HG03103 (cell line): ENCODE measurements at regions not wholly inside any gene's neighbourhood (a gene's known extent, or its start where the extent isn't known, plus 50 kb on each side); places are given as distances from the start of the nearest gene placed in this dataset.

Experiments
- ATAC-seq: cut with Tn5 transposase; IDR thresholded peaks from one replicate; pipeline ENCODE4 v1.9.1; 2021; ENCODE audit warnings: low read depth; ENCODE audit not compliant: unreplicated experiment

DNA sequence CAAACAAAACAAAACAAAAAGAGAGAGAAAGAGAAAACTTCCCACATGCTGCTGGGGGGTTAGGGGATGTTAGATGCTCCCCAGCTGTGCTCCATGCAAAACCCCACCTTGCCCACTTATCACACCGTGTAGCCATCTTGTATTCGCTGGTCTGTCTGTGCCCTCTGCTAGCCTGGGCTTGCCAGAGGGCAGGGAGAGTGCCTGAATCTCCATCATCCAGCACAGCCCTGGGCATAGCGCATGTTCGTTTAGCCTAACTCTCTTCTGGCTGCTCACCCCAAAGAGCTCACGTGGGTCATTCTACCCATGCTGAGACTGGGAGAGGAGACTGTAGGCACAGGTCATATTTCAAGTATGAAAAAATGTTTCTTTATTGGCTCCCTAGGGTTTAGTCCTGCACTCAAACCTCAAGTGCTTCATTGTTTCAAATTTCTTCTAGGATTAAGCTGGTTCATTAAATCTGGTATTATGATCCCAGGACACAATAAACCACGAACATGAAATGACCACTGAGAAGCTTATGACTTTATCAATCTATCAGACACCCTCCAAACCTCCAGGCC, 100.5 kb downstream of the KCNF1 start:
- no peak for ATAC-seq

DNA sequence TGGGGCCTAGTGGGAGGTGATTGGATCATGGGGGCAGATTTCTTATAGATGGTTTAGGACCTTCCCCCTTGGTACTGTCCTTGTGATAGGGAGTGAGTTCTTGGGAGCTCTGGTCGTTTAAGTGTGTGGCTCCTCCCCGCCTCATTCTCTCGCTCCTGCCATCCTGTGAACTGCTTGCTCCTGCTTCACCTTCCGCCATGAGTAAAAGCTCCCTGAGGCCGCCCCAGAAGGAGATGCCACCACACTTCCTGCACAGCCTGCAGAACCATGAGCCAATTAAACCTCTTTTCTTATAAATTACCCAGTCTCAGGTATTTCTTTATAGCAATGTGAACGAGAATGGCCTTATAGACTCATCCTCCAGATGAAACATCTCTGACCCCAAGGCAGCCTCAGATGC, 101.5 kb downstream of the KCNF1 start:
- no peak for ATAC-seq

GRCh38 chr2:11014026-11014425, 102.3 kb downstream of the KCNF1 start:
- ATAC-seq: no peak

DNA sequence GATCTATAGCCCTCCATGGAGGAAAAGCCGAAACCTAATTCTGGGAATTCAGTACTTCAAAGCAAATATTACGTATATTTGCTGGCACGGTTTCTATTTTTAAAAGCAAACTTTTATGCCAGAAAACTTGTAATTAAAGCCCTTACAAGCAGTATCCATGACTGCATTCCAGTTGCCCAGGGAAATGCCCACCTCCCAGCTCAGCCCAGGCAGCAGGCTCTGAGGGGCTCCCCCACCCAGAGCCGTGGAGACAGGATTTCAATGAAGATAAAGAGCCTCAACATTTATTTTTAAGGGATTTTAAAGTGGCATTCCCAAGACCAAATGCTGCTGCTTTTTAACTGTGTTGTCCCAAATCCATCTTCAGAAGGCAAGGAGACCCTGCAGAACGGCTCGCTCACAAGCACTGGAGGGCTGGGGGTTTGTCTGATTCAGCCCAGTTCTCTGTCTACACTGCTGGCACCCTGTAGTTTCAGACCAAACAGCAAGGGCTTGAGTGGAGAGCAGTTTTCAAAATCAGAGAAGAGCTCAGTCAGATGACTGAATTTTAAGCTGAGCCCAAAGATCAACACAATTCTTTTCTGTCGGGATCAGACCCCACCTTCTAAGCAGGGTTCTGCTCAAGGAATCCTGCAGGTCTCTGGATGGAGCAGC, 105.1 kb downstream of the KCNF1 start:
- no peak for ATAC-seq

DNA sequence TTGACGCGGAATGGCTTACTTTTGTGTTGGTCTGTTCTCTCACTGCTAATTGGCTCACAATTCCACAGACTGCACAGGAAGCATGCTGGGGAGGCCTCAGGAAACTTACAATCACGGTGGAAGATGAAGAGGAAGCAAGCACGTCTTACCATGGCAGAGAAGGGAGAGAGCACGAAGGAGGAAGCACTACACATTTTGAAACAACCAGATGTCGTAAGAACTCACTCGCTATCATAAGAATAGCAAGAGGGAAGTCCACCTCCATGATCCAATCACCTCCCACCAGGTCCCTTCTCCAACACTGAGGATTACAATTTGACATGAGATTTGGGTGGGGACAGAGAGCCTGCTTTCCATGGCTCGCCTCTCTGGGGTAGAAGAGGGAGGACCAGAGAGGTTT, 106.2 kb downstream of the KCNF1 start:
- ATAC-seq: no peak

DNA sequence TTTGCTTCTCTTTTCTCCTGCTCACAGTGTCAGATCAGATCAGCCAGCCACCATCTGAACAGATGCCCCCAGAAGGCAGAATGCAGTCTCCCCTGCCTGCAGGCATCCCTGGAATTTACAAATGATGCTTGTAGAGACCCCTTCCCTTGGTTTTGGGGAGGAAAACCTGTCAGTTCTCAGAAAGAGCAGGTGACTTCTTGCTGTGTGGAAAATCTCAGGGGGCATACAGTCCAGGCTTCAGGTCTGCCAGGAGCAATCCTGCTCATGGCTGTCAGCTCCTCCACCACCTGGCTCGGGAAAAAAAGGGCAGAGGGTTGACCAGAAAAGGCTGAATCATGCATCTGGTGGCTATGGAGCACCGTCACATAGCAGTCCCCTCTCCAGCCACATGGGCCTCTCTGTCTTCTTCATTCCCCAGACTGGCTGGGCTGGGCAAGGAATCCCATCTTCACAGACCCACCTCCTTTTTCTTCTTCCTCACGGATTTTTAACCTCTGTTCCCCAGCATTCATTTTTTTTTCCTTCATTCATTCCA, 107.0 kb downstream of the KCNF1 start:
- ATAC-seq: no peak

DNA sequence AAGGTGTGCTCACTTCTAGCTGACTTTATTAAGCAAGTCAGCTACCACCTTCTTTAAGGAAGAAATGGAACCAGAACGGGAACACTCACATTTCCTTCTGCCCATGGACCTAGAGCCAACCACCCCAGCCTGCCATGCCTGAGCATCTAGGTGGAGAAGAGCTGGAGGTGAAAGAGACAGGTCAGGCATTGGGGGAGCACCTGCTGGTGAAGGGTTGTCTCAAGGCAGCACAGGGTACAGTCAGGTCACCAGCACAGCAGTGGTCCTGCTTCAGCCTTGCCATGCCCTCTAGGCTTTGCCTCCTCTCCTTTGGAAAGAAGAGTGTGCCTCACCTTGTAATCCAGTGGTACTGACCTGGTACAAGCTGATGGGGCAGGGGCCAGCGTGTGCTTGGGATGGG, 107.9 kb downstream of the KCNF1 start:
- ATAC-seq: no peak

GRCh38 chr2:11022064-11022463, 110.3 kb downstream of the KCNF1 start:
- no peak for ATAC-seq

DNA sequence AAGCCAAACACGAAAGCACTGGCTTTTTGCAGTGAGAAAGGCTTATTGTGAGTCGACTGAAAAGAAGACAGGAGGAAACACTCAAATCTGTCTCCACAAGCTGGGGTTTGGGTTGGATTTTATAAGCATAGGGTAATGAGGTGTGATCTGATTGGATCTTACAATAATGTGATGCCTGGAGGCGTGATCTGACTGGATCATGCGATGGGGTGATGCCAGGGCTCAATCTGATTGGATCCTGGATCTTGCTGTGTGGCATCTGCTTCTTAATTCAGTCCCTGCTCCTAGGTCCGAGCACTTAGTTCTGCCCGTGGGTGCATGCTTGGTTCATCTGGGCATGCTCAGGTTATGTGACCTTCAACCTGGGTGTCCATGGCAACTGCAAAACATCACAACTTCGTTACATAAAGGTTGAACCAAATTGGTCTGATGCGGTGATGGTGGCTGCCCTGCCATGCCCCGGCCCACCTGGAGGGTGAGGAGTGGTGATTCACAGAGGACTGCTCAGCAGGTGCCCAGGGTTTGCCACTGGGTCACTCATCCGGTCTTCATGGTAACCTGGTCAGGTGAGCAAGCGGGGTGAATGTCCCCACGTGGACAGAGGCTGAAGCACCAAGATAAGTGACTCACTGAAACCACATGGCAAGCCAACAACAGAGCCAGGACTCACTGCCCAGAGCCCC, 111.0 kb downstream of the KCNF1 start:
- no peak for ATAC-seq

DNA sequence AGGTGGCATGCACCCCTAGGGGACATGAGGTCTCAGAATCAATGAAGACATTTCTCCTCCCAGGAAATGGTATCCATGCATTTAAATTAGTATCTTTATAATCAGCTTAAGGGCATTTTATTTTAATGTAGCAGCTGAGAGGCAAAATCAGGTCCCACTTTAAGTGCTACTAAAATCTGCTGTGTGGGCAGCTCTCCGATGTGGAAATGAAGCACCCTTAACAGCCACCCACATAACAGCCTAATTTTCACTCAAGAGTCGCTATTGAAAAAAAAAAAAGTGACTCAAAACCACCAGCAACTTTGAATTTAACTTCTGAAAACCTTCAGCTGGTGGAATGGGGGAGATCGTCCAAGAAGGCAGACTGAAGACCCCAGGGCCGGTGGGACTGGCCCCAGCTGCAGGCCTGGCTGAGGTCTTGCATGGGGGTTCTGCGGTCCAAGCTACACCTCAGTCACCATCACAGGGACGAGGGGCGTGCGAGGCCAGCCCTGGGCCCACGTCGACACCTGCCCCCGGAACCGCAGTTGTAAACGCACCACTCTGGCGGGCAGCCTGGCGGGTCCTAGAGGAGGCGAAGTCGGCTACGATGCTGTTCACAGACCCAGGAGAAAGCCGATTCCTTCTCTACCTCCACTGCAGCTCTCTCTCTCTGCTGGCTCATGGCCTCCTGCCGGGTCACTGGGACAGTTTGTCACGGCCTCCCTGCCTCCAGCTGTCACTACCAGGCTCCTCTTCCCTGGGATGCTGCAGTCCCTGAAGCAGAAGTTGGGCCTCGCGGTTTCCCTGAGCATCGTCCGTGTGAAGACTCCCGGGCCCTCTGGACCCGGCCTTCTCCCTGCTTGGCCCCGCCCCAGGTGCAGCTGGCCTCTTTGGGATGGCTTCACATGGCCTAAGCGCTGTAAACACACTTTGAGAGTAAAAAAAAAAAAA, 111.9 kb downstream of the KCNF1 start:
- no peak for ATAC-seq

DNA sequence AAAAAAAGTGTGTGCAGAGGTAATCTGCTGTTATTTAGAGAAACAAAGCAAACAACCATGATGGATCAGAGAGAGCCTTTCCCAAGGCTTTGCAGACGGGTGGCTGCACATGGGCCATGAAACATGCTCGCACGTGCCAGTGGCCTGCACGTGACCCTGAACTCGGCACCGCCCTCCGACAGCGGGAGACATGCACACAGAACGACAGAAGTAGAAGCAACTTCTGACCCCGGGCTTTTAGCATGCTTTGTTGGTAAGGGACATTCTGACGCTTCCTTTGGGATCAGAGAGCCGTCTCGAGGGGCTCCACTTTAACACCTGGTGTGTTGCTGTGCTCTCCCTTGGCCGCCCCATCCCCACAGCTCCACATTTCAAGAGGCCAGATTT, 112.5 kb downstream of the KCNF1 start:
- ATAC-seq: no peak

GRCh38 chr2:11024687-11025086, 113.0 kb downstream of the KCNF1 start:
- ATAC-seq: no peak

GRCh38 chr2:11026286-11026921, 114.7 kb downstream of the KCNF1 start:
- no peak for ATAC-seq

GRCh38 chr2:11027195-11027594, 115.5 kb downstream of the KCNF1 start:
- no peak for ATAC-seq

- no peak for ATAC-seq
Measured at GRCh38 chr2:11028407-11028916, 116.7 kb downstream of the KCNF1 start.

GRCh38 chr2:11029136-11029535, 117.4 kb downstream of the KCNF1 start:
- no peak for ATAC-seq

DNA sequence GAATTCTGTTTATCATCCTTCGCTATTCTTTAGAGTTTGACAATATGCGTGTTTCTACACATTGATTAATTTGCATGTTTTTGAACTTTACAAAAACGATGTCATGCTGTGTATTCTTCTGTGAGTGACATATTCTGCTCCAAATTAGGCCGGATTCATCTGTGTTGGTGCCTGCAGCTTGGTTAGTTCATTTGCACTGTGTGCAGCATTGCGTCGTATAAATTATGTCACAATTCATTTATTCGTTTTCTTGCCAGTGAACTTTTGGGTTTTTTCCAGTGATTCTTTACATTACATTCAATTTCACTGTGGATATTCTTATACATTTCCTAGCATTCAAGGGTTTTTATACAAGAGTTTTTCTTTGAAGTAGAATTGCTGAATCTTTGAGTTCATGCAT, 118.3 kb downstream of the KCNF1 start:
- no peak for ATAC-seq

- ATAC-seq: no peak
Measured at GRCh38 chr2:11030909-11031308, 119.2 kb downstream of the KCNF1 start.

DNA sequence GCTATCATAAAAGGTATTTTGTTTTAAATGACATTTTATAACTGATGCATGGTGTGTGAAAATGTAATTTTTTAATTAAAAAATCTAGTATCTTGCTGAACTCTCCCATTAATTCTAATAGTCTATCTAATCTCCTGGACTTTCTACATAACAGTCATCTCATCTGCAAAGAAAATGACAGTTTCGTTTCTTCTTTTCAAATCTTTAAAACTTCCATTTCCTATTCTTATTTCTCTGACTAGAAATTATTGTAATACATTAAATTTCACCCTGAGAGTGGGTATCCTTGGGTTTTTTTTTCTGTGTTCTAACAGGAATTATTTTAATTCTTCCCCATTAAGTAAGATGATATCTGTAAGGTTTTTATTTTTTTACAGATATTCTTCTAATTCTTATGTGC, 120.1 kb downstream of the KCNF1 start:
- no peak for ATAC-seq

- ATAC-seq: no peak
Measured at GRCh38 chr2:11032396-11032795, 120.7 kb downstream of the KCNF1 start.
